Spleen (tissue), 7 donors: ENCODE measurements at regions not wholly inside any gene's neighbourhood (a gene's known extent, or its start where the extent isn't known, plus 50 kb on each side); places are given as distances from the start of the nearest gene placed in this dataset.

ENCODE experiments used
- CTCF ChIP-seq, 11 experiments: fragments of 200-600 bp in 7 of 11; fragments of 450-650 bp in 4 of 11; sonication (generic) in 4 of 11; IDR thresholded peaks in 8 of 11; conservative IDR thresholded peaks in 3 of 11; 1 replicate in 7 of 11; 2 replicates in 4 of 11; pipeline versions ENCODE4 v1.4.0 to v1.8.0; 2016 to 2021; ENCODE audit warnings: antibody characterized with exemption in 11 of 11, inconsistent platforms in 4 of 11, mild to moderate bottlenecking in 1 of 11
- POLR2A ChIP-seq, 3 donors: fragments of 450-650 bp; IDR thresholded peaks; one replicate each; pipeline ENCODE4 v1.5.1; 2017; ENCODE audit warnings: antibody characterized with exemption in 3 of 3, mild to moderate bottlenecking in 1 of 3
- POLR2AphosphoS5 ChIP-seq, 3 donors: sonication (generic); formaldehyde crosslinking; IDR thresholded peaks; one replicate each; pipeline ENCODE4 v1.5.1; 2017; ENCODE audit warnings: antibody characterized with exemption in 3 of 3
- donor health status: DM: no; HTN: no; CAD: no; lungs with moderate emphysema.
- donor health status: DM: no; HTN: no; CAD: no.
- donor health status: DM: no; HTN: no; CAD: no.

DNA sequence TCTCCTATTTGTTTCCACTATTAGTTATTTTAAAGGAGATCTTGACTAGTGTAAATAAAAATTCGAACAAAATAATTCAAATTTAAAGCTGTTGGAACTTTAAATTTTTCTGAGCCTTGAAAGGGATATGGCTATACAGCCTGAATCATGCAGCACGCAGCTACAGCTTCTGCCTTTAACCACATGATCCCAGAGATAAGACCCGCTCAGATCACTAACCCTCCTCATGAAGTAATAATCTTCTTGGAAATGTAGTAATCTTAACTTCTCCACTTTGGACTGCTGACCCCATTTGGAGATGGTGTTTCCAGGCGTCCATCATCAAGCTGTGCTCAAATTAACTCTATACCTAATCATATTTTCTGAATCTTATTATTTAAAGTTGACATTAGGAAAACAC lies 336.6 kb downstream of the DSC3 start:
- no peak for TF ChIP-seq POLR2A (IDR thresholded peaks at IDR 0.05)
- no peak for TF ChIP-seq CTCF (IDR thresholded peaks at IDR 0.05 in 8 of 11, conservative IDR thresholded peaks at IDR 0.05 in 3 of 11)
- no peak for TF ChIP-seq POLR2AphosphoS5 (IDR thresholded peaks at IDR 0.05)
